SK-N-SH treated with all-trans-retinoic acid at 6 μM for 48 hours (cell line): ENCODE measurements at regions not wholly inside any gene's neighbourhood (a gene's known extent, or its start where the extent isn't known, plus 50 kb on each side); places are given as distances from the start of the nearest gene placed in this dataset.

ENCODE experiments used
- CREB5 ChIP-seq: fragments of 250-450 bp; sonication (Bioruptor Pico); IDR thresholded peaks from 2 replicates; pipeline ENCODE4 v1.5.1; 2020; ENCODE audit warnings: low read depth, mild to moderate bottlenecking, moderate library complexity
- CSDC2 ChIP-seq: fragments of 250-450 bp; sonication (Bioruptor Pico); IDR thresholded peaks from 2 replicates; pipeline ENCODE4 v1.5.0; 2020; ENCODE audit warnings: mild to moderate bottlenecking, moderate library complexity
- GLIS3 ChIP-seq: fragments of 250-450 bp; sonication (Bioruptor Pico); IDR thresholded peaks from 2 replicates; pipeline ENCODE4 v1.5.0; 2020; ENCODE audit warnings: mild to moderate bottlenecking, moderate library complexity
- ISL1 ChIP-seq: fragments of 250-450 bp; sonication (Bioruptor Pico); IDR thresholded peaks from 2 replicates; pipeline ENCODE4 v2.1.2; 2022; ENCODE audit warnings: mild to moderate bottlenecking, moderate library complexity
- PPARA ChIP-seq: fragments of 250-450 bp; sonication (Bioruptor Pico); IDR thresholded peaks from 2 replicates; pipeline ENCODE4 v1.5.0; 2020; ENCODE audit warnings: mild to moderate bottlenecking, borderline replicate concordance
- TCF4 ChIP-seq: fragments of 250-450 bp; sonication (Bioruptor Pico); IDR thresholded peaks from 2 replicates; pipeline ENCODE4 v1.8.0; 2021; ENCODE audit warnings: mild to moderate bottlenecking, moderate library complexity, borderline replicate concordance
- ZFP3 ChIP-seq: fragments of 250-450 bp; sonication (Bioruptor Pico); IDR thresholded peaks from 2 replicates; pipeline ENCODE4 v1.5.0; 2020; ENCODE audit warnings: mild to moderate bottlenecking, moderate library complexity
- ZFP30 ChIP-seq: fragments of 450-650 bp; formaldehyde crosslinking; IDR thresholded peaks from 2 replicates; pipeline ENCODE4 v1.5.0; 2022; ENCODE audit warnings: mild to moderate bottlenecking, moderate library complexity
- ZNF70 ChIP-seq: fragments of 450-650 bp; formaldehyde crosslinking; IDR thresholded peaks from 2 replicates; pipeline ENCODE4 v1.5.0; 2020; ENCODE audit warnings: mild to moderate bottlenecking, moderate library complexity
- ZNF8 ChIP-seq: fragments of 450-650 bp; formaldehyde crosslinking; IDR thresholded peaks from 2 replicates; pipeline ENCODE4 v1.5.0; 2020; ENCODE audit warnings: mild to moderate bottlenecking, moderate library complexity
- TF ChIP-seq, protein P1 (sequence below): fragments of 250-450 bp; sonication (Bioruptor Pico); IDR thresholded peaks from 2 replicates; pipeline ENCODE4 v1.5.1; 2021; ENCODE audit warnings: mild to moderate bottlenecking, moderate library complexity
- TF ChIP-seq, protein P2 (sequence below): fragments of 250-450 bp; sonication (Bioruptor Pico); IDR thresholded peaks from 2 replicates; pipeline ENCODE4 v1.8.0; 2020; ENCODE audit warnings: mild to moderate bottlenecking, moderate library complexity, borderline replicate concordance
- TF ChIP-seq, protein P3 (sequence below): fragments of 250-450 bp; sonication (Bioruptor Pico); IDR thresholded peaks from 2 replicates; pipeline ENCODE4 v1.5.0; 2020; ENCODE audit warnings: mild to moderate bottlenecking, moderate library complexity

DNA sequence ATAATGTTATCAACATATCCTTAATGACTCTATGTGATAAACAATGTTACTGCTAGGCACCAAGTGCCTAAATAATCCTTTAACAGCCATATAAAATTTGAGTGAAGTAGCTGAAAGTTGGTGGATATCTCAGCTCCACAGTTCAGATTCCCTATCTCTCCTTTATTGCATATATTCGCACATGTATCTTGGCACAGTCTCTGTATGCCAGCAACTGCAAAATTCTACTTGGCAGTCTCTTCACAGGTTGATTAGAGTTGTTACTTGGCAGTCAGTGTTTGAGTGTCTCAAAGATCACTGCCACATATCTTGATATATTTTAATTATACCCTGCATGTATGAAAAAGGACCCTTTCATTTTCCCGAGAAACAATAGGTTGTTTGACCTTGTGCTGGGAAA is 879.3 kb downstream of the OLFM4 start:
- TF ChIP-seq, protein P1, sequence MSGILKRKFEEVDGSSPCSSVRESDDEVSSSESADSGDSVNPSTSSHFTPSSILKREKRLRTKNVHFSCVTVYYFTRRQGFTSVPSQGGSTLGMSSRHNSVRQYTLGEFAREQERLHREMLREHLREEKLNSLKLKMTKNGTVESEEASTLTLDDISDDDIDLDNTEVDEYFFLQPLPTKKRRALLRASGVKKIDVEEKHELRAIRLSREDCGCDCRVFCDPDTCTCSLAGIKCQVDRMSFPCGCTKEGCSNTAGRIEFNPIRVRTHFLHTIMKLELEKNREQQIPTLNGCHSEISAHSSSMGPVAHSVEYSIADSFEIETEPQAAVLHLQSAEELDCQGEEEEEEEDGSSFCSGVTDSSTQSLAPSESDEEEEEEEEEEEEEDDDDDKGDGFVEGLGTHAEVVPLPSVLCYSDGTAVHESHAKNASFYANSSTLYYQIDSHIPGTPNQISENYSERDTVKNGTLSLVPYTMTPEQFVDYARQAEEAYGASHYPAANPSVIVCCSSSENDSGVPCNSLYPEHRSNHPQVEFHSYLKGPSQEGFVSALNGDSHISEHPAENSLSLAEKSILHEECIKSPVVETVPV: no peak
- TF ChIP-seq GLIS3 (CRISPR knock-in tag) (no peak), PPARA (CRISPR knock-in tag) (no peak), ZFP30 (CRISPR knock-in tag) (no peak), CREB5 (no peak), ZNF70 (CRISPR knock-in tag) (no peak), ZNF8 (CRISPR knock-in tag) (no peak), ISL1 (CRISPR knock-in tag) (no peak), CSDC2 (CRISPR knock-in tag) (no peak), ZFP3 (CRISPR knock-in tag) (no peak), TCF4 (no peak)
- TF ChIP-seq, protein P2, sequence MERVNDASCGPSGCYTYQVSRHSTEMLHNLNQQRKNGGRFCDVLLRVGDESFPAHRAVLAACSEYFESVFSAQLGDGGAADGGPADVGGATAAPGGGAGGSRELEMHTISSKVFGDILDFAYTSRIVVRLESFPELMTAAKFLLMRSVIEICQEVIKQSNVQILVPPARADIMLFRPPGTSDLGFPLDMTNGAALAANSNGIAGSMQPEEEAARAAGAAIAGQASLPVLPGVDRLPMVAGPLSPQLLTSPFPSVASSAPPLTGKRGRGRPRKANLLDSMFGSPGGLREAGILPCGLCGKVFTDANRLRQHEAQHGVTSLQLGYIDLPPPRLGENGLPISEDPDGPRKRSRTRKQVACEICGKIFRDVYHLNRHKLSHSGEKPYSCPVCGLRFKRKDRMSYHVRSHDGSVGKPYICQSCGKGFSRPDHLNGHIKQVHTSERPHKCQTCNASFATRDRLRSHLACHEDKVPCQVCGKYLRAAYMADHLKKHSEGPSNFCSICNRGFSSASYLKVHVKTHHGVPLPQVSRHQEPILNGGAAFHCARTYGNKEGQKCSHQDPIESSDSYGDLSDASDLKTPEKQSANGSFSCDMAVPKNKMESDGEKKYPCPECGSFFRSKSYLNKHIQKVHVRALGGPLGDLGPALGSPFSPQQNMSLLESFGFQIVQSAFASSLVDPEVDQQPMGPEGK: no peak
- TF ChIP-seq, protein P3, sequence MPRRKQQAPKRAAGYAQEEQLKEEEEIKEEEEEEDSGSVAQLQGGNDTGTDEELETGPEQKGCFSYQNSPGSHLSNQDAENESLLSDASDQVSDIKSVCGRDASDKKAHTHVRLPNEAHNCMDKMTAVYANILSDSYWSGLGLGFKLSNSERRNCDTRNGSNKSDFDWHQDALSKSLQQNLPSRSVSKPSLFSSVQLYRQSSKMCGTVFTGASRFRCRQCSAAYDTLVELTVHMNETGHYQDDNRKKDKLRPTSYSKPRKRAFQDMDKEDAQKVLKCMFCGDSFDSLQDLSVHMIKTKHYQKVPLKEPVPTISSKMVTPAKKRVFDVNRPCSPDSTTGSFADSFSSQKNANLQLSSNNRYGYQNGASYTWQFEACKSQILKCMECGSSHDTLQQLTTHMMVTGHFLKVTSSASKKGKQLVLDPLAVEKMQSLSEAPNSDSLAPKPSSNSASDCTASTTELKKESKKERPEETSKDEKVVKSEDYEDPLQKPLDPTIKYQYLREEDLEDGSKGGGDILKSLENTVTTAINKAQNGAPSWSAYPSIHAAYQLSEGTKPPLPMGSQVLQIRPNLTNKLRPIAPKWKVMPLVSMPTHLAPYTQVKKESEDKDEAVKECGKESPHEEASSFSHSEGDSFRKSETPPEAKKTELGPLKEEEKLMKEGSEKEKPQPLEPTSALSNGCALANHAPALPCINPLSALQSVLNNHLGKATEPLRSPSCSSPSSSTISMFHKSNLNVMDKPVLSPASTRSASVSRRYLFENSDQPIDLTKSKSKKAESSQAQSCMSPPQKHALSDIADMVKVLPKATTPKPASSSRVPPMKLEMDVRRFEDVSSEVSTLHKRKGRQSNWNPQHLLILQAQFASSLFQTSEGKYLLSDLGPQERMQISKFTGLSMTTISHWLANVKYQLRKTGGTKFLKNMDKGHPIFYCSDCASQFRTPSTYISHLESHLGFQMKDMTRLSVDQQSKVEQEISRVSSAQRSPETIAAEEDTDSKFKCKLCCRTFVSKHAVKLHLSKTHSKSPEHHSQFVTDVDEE (CRISPR knock-in tag): no peak
